Mesodermal cell (in vitro differentiated cells): ENCODE measurements at regions not wholly inside any gene's neighbourhood (a gene's known extent, or its start where the extent isn't known, plus 50 kb on each side); places are given as distances from the start of the nearest gene placed in this dataset.
A peak's percentile ranks its signal among the peaks of the same experiment; 100 is the strongest.

Source experiments
- H3K27ac ChIP-seq: 2 replicates; pipeline ENCODE4 v1.7.0; 2013; ENCODE audit warnings: mild to moderate bottlenecking, low read depth, low read length, moderate library complexity; ENCODE audit not compliant: severe bottlenecking
- H3K36me3 ChIP-seq: 2 replicates; pipeline ENCODE4 v1.7.1; 2013; ENCODE audit warnings: mild to moderate bottlenecking, low read length, moderate library complexity; ENCODE audit not compliant: control insufficient read depth, insufficient read depth
- H3K4me1 ChIP-seq: one replicate; pipeline ENCODE4 v1.7.1; 2013; ENCODE audit warnings: mild to moderate bottlenecking, low read length; ENCODE audit not compliant: insufficient read depth, control insufficient read depth, poor library complexity, severe bottlenecking
- H3K4me3 ChIP-seq: 2 replicates; pipeline ENCODE4 v1.7.0; 2013; ENCODE audit warnings: low read length, control low read depth, mild to moderate bottlenecking; ENCODE audit not compliant: insufficient read depth, poor library complexity, severe bottlenecking; ENCODE audit errors: extremely low read depth
- H3K9me3 ChIP-seq: 2 replicates; pipeline ENCODE4 v1.7.1; 2013; ENCODE audit warnings: mild to moderate bottlenecking, low read length, moderate library complexity; ENCODE audit not compliant: control insufficient read depth
- WGBS, 2 experiments: methylation state at CpG; one replicate each; pipeline ENCODE4 v1.1.5; 2013; ENCODE audit warnings: missing lambda C conversion rate in 2 of 2; ENCODE audit not compliant: insufficient coverage in 2 of 2; 5-methylcytosine and 5-hydroxymethylcytosine counted together

DNA sequence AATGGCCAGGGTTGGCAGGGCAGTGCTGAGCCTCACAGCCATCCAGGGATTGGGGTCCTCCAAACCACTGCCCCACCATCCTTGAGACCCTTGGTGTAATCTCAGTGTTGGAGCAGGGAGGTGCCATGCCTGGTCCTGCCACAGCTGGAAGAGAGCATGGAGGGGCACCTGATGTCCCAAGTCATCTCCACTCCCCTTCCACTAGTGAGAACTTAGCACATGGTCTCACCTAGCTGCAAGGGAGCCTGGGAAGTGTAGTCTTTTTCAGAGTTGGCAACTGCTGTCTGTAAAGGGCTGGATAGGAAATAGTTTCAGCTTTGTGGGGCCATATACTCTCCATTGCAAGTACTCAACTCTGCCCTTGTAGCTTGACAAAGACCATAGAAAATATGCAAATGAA lies 238.7 kb downstream of the RPS24 start:
- Histone ChIP-seq H3K27ac (no peak overlapping the region), H3K4me1 (peaks cover 6% of the 10 kb centered on the region), H3K9me3 (peaks cover 21% of the 10 kb centered on the region), H3K36me3 (no peaks in the 10 kb centered on the region), H3K4me3 (no peak overlapping the region)

DNA sequence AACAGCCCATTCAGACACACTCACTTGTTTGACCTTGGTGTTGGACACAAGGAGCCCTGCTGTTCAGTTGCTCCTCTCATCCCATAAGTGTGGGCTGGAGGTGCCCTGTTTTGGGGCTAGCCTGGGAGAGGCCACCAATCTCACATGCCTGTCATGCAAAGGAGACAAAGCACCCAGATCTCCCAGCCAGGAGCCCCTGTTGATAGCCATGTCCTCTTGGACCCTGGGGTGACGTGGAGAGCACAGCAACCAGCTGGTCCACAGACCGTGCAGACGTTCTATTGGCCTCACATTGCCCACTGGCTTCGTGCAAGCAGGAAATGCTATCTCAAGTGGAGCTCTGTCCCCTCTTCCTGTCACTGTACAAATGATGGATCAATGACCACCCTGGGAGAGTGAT lies 240.8 kb downstream of the RPS24 start:
- H3K4me1 ChIP-seq: peaks cover 5% of the 10 kb centered on the region
- H3K4me3 ChIP-seq: no peak overlapping the region
- 83 to 88% methylated on average over 4 of the region's 4 CpGs for WGBS, 2 experiments
- H3K27ac ChIP-seq: no peak overlapping the region
- H3K36me3 ChIP-seq: no peaks in the 10 kb centered on the region
- H3K9me3 ChIP-seq: peaks cover 6% of the 10 kb centered on the region

DNA sequence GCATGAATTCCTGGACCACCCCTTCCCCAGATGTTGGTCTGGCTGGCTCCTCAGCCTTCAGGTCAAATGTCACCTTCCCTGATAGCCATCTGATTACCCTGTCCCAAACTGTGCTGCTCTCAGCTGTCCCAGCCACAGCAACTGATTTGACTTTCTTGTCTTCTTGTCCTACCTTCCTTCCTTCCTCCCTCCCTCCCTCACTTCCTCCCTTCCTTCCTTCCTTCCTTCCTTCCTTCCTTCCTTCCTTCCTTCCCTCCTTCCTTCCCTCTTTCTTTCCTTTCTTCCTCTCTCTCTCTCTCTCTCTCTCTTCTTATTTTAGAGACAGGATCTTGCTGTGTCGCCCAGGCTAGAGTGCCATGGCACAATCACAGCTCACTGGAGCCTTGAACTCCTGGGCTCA lies 242.5 kb downstream of the RPS24 start:
- H3K4me3 ChIP-seq: no peak overlapping the region
- no peaks in the 10 kb centered on the region for H3K36me3 ChIP-seq
- no peak overlapping the region for H3K27ac ChIP-seq
- H3K9me3 ChIP-seq: peaks cover 6% of the 10 kb centered on the region
- peaks cover 5% of the 10 kb centered on the region for H3K4me1 ChIP-seq
- WGBS, 2 experiments: 100% methylated on average over 1 of the region's 1 CpG

DNA sequence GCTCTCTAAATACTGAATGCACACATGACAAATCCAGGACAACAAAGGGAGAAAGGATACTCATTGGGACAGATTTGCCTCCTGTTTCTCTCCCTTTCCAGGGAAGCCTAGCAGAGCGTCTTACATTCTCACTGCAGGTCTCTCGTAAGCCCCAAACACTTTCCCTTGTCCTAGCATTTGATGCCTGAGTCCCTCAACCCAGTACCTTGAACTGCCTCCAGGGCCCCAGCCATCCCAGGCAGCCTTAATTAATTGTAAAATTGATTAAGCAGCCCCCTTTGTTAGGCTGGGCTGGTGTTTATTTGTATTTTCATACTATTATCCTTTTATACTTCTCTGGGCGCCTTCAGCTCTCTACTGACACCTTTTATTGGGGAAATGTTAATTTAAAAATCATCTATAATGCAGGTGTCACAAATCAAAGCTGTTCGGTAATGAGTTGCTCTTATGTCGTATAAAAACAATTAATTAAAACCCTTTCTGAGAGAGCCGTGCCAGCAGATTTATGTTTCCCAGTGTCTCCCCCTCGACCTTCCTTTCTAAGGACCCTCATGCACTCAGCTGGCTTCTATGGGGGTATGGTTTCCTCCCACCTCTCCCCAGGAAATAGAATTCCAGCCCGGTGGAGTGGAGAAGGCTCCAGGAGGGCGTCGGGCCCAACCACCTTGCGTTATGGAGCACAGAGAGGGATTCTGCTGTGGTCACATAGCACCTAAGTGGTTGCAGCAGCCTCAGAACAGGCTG lies 243.8 kb downstream of the RPS24 start:
- Histone ChIP-seq H3K27ac (peak overlapping the region; percentile 23), H3K4me3 (no peak overlapping the region), H3K4me1 (peaks cover 5% of the 10 kb centered on the region), H3K36me3 (no peaks in the 10 kb centered on the region), H3K9me3 (peaks cover under 1% of the 10 kb centered on the region)
- 77 to 94% methylated on average over 5 to 8 of the region's 11 CpGs for WGBS, 2 experiments

DNA sequence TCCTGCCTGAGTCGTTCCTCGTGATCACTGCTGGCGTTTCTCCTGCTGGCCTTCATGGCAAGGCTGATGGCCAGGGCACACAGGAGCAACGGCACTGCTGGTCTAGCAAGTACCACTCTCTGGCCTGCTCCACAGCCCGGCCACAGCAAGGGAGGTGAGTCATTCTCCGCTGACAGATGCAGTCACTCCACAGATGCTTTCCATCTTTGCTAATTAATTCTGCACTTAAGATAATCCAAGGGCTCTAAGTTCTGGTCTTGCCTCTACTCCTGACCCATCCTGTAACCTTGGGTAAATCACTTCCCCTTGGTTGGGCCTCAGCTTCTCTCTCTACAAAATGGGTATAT lies 244.4 kb downstream of the RPS24 start:
- peaks cover 10% of the 10 kb centered on the region for H3K4me1 ChIP-seq
- no peak overlapping the region for H3K4me3 ChIP-seq
- H3K9me3 ChIP-seq: no peaks in the 10 kb centered on the region
- H3K27ac ChIP-seq: peak overlapping the region; percentile 23
- no peaks in the 10 kb centered on the region for H3K36me3 ChIP-seq
- 88 to 95% methylated on average over 6 of the region's 6 CpGs for WGBS, 2 experiments

DNA sequence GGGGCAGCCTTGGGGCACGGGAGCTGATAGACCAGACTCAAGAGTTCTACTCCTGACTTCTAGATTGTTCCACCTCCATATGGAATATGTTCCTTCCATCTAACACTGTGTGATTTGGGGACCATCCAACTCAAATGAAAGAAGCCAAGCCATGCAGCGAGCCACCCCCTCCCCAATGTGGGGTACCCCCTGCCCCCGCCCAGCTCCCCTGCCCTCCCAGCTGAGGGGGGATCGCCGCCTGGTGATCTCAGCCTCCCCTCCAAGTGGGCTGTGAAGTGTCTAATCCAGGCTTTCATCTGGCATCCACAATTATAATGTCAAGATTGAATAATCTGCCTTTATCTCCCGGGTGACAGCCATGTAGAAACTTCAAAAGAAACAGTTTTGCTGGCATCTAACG lies 246.1 kb downstream of the RPS24 start:
- 91 to 100% methylated on average over 1 to 4 of the region's 7 CpGs for WGBS, 2 experiments
- Histone ChIP-seq H3K4me3 (no peak overlapping the region), H3K27ac (no peak overlapping the region), H3K4me1 (peaks cover 13% of the 10 kb centered on the region), H3K36me3 (no peaks in the 10 kb centered on the region), H3K9me3 (no peaks in the 10 kb centered on the region)

DNA sequence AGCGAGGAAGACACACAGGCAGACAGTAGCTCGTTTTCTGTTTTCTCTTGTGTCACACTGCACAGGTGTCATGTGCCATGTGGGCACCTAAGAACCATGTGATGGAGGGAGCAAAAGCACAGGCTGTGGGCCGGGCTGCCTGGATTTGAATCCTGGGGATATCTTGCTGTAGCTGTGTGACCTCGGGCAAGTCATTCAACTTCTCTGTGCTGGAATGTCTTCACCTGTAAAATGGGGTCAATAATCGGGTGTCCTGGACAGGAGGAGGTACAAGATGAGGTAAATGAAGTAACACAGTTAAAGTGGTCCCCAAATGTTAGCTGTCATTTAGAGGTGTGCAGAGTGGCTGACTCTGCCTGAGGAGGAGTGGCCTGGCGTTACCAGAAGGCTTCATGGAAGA lies 246.9 kb downstream of the RPS24 start:
- Histone ChIP-seq H3K36me3 (no peaks in the 10 kb centered on the region), H3K4me3 (no peak overlapping the region), H3K27ac (no peak overlapping the region), H3K4me1 (peaks cover 13% of the 10 kb centered on the region), H3K9me3 (no peaks in the 10 kb centered on the region)
- 84 to 88% methylated on average over 6 of the region's 6 CpGs for WGBS, 2 experiments

DNA sequence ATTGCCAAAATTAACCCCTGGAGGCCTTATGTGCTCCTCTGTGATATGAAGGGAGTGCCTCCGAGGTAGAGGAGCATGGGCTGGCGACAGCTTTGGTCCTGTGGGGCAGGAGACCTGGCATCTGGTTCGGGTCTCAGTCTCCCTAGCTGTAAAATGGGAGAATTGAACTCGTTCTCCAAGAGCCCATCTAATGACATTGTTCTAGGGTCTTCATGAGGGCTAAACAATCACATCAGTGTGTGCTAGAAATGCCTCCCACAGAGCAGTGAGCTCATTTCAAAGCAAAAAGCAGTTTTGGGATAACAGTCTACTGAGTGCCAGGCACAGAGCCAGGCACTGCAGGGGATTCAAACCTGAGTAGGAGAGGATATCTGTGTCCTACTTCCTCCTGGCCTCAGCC lies 248.0 kb downstream of the RPS24 start:
- H3K4me1 ChIP-seq: peaks cover 13% of the 10 kb centered on the region
- no peak overlapping the region for H3K4me3 ChIP-seq
- H3K27ac ChIP-seq: no peak overlapping the region
- no peaks in the 10 kb centered on the region for H3K36me3 ChIP-seq
- H3K9me3 ChIP-seq: no peaks in the 10 kb centered on the region
- WGBS, 2 experiments: 87 to 95% methylated on average over 4 of the region's 4 CpGs

DNA sequence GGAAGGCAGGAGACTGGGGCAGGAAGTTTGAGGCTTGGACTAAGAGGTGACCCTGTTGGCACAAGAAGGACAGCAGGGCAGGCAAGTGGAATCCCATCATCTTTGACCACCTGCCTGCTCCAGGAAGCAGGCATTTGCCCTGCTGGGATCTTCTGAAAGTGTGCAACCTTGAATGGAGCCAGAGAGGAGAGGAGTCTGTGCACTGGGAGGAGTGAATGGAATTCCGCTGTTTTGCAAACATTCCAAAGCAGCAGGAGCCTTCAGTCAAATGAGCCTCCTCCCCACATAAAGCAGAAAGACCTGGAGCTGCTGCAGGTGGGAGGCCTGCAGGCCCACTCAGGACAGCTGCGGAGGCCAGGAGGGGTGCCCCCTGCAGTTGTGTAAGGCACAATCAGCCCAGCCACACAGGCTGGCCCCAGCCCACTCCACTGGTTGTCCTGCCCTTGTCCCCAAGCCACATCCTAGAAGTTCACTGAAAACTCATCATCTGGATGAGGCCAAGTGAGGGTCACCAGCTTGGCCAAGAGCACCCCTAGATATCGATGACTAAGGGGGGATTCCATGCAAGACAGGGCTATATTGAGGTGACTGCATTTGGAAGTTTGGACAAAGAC lies 249.5 kb downstream of the RPS24 start:
- H3K4me3 ChIP-seq: no peak overlapping the region
- H3K36me3 ChIP-seq: no peaks in the 10 kb centered on the region
- WGBS, 2 experiments: 52 to 59% methylated on average over 2 to 3 of the region's 3 CpGs
- H3K9me3 ChIP-seq: no peaks in the 10 kb centered on the region
- H3K4me1 ChIP-seq: peaks cover 8% of the 10 kb centered on the region
- no peak overlapping the region for H3K27ac ChIP-seq

DNA sequence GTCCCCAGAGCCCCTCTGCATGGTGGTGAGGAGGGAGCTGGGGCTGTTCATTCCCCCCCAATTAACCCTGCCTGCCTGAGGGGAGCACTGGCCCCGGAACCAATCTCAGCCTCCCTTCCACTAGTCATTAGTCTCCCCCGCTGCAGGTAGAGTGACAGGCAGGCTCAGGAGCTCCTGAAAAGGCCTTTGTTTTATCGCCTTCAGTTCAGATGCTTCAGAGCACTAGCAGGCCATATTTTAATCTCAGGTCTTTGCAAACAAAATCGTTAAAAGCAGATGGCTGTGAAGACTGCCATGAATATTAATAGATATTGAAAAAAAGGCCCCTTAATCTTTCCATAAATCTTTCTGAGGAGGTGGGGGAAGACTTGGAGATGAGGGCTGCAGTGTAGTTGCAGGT lies 250.7 kb downstream of the RPS24 start:
- no peaks in the 10 kb centered on the region for H3K9me3 ChIP-seq
- WGBS, 2 experiments: 75 to 100% methylated on average over 2 of the region's 4 CpGs
- peaks cover 8% of the 10 kb centered on the region for H3K4me1 ChIP-seq
- H3K4me3 ChIP-seq: no peak overlapping the region
- no peaks in the 10 kb centered on the region for H3K36me3 ChIP-seq
- H3K27ac ChIP-seq: no peak overlapping the region

DNA sequence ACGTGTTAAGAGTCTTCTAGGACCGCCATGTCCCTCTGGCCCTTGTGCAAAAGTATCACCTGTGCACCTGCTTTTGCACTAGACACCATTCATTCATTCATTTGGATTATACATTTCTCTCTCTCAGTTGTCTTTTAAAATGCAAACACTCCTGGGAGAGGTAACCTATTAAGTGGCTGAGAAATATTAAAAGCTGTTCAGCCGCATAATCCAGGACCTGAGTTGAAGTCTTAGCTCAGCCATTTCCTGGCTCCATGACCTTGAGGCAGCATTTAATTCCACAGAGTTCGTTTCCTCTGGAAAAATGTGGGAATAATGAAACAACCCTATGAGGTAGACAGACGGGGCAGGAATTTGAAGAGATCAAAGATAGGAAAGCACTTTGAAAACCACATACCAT lies 251.6 kb downstream of the RPS24 start:
- Histone ChIP-seq H3K27ac (no peak overlapping the region), H3K9me3 (no peaks in the 10 kb centered on the region), H3K4me3 (no peak overlapping the region), H3K4me1 (peaks cover 8% of the 10 kb centered on the region), H3K36me3 (no peaks in the 10 kb centered on the region)
- WGBS, 2 experiments: 89 to 98% methylated on average over 4 of the region's 5 CpGs
